ENCODE measurements at regions not wholly inside any gene's neighbourhood (a gene's known extent, or its start where the extent isn't known, plus 50 kb on each side); places are given as distances from the start of the nearest gene placed in this dataset.

DNA sequence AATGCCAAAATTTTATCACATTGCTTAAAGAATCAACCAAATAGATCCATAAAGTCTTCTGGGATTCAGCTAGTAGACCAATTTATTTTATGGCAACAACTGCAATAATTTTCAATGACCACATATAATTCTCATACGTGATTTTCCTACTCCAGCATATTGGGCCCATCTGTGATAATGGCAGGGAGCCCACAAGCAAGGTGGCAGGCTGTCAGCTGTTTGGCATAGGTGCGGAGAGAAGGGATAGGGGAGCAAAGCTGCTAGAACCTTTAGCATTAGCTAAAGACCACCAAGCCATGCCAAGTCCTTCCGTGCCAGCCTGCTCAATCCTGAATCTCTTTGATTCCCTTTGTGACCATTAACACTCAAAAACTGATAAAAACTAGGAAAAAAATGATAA, 721.2 kb downstream of the XPNPEP1 start:
- TF ChIP-seq POLR2A (IDR thresholded peaks at IDR 0.05; ENCODE audit: low read length) (no peak), MAFK (IDR thresholded peaks at IDR 0.05; ENCODE audit: partially characterized antibody) (no peak), HDAC2 (IDR thresholded peaks at IDR 0.05) (no peak), CTCF (IDR thresholded peaks at IDR 0.05) (no peak), FOSL2 (IDR thresholded peaks at IDR 0.05) (no peak), FOSL2 (CRISPR knock-in tag; IDR thresholded peaks at IDR 0.05) (no peak), RAD21 (conservative IDR thresholded peaks at IDR 0.05 in 1 of 2, IDR thresholded peaks at IDR 0.05 in 1 of 2) (no peak), SMC3 (IDR thresholded peaks at IDR 0.05) (no peak), EP300 (IDR thresholded peaks at IDR 0.05) (no peak)
- TF ChIP-seq, protein P1, sequence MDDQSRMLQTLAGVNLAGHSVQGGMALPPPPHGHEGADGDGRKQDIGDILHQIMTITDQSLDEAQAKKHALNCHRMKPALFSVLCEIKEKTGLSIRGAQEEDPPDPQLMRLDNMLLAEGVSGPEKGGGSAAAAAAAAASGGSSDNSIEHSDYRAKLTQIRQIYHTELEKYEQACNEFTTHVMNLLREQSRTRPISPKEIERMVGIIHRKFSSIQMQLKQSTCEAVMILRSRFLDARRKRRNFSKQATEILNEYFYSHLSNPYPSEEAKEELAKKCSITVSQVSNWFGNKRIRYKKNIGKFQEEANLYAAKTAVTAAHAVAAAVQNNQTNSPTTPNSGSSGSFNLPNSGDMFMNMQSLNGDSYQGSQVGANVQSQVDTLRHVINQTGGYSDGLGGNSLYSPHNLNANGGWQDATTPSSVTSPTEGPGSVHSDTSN (IDR thresholded peaks at IDR 0.05): no peak
- TF ChIP-seq, protein P2, sequence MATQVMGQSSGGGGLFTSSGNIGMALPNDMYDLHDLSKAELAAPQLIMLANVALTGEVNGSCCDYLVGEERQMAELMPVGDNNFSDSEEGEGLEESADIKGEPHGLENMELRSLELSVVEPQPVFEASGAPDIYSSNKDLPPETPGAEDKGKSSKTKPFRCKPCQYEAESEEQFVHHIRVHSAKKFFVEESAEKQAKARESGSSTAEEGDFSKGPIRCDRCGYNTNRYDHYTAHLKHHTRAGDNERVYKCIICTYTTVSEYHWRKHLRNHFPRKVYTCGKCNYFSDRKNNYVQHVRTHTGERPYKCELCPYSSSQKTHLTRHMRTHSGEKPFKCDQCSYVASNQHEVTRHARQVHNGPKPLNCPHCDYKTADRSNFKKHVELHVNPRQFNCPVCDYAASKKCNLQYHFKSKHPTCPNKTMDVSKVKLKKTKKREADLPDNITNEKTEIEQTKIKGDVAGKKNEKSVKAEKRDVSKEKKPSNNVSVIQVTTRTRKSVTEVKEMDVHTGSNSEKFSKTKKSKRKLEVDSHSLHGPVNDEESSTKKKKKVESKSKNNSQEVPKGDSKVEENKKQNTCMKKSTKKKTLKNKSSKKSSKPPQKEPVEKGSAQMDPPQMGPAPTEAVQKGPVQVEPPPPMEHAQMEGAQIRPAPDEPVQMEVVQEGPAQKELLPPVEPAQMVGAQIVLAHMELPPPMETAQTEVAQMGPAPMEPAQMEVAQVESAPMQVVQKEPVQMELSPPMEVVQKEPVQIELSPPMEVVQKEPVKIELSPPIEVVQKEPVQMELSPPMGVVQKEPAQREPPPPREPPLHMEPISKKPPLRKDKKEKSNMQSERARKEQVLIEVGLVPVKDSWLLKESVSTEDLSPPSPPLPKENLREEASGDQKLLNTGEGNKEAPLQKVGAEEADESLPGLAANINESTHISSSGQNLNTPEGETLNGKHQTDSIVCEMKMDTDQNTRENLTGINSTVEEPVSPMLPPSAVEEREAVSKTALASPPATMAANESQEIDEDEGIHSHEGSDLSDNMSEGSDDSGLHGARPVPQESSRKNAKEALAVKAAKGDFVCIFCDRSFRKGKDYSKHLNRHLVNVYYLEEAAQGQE (IDR thresholded peaks at IDR 0.05): no peak
